IPS DF 6.9 (cell line): ENCODE measurements at regions not wholly inside any gene's neighbourhood (a gene's known extent, or its start where the extent isn't known, plus 50 kb on each side); places are given as distances from the start of the nearest gene placed in this dataset.
"Not testable (repeated sequence)": the region's sequence is repeated elsewhere in the genome, so short reads cannot be mapped to it uniquely, and the experiment has no call there.

Experiments used
- DNase-seq: peaks from one replicate; pipeline ENCODE4 v3.0.0-alpha.2; 2013; ENCODE audit warnings: low read depth, low spot score
- H3K27ac ChIP-seq: one replicate; pipeline ENCODE4 v1.5.1; 2013; ENCODE audit warnings: low read length, control low read depth
- H3K27me3 ChIP-seq: 2 replicates; pipeline ENCODE4 v1.6.1; 2013; ENCODE audit warnings: mild to moderate bottlenecking, low read length; ENCODE audit not compliant: control insufficient read depth, insufficient read depth
- H3K36me3 ChIP-seq: 2 replicates; pipeline ENCODE4 v1.6.1; 2013; ENCODE audit warnings: low read length; ENCODE audit not compliant: control insufficient read depth, insufficient read depth
- H3K4me1 ChIP-seq: 2 replicates; pipeline ENCODE4 v1.6.1; 2013; ENCODE audit warnings: low read length; ENCODE audit not compliant: control insufficient read depth, insufficient read depth
- H3K4me3 ChIP-seq: 2 replicates; pipeline ENCODE4 v1.5.1; 2013; ENCODE audit warnings: mild to moderate bottlenecking, low read length
- H3K9me3 ChIP-seq: 2 replicates; pipeline ENCODE4 v1.6.1; 2013; ENCODE audit warnings: low read length, inconsistent platforms; ENCODE audit not compliant: control insufficient read depth, insufficient read depth
- WGBS: extraction: QIAGEN DNeasy Blood & Tissue Kit; methylation state at CpG from one replicate; pipeline ENCODE4 v1.1.7; 2013; ENCODE audit warnings: mixed read lengths, missing lambda C conversion rate; ENCODE audit not compliant: insufficient read length, insufficient coverage; 5-methylcytosine and 5-hydroxymethylcytosine counted together

DNA sequence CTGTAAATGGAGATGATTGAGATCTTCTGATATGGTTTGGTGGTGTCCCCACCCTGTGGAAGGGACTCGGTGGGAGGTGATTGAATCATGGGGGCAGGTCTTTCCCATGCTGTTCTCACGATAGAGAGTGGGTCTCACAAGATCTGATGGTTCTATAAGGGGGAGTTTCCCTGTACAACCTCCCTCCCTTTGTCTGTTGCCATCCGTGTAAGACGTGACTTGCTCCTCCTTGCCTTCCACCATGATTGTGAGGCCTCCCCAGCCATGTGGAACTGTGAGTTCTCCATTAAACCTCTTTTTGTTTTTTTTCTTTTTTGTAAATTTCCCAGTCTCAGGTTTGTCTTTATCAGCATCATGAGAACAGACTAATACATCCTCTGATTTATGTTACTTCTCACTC, 55.1 kb upstream of the PAGE5 start:
- WGBS: no CpG with 5 or more reads among the region's 4 CpGs
- not testable (repeated sequence) for H3K4me3 ChIP-seq, H3K36me3 ChIP-seq, H3K4me1 ChIP-seq, DNase-seq, H3K27me3 ChIP-seq, H3K27ac ChIP-seq, H3K9me3 ChIP-seq

DNA sequence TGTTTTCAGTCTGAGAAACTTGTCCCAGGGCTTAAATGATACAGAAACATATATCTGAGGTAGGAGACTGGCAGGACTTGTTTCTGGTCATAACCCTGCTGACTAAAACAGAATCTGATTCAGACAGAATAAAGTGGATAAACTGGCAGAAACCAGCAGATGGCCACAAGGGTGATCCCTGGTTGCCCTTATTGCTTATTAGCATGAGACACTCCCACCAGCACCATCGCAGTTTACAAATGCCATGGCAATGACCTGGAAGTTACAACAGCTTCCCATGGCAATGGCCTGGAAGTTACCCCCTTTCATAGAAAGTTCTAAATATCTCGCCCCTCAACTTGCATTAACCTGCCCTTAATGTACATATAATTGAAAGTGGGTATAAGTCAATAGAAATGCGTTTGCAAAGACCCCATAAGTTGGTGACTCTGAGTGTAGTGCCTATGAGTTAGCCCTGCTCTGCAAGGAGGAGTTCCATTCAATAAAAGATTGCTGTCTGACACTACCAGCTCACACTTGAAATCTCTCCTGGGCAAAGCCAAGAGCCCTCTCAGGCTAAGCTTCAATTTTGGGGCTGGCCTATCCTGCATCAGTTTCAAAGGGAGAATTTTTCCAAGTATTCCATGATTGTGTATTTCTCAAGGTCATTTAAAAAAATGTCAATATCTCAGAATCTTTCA, 52.9 kb upstream of the PAGE5 start:
- no peaks in the 10 kb centered on the region for H3K9me3 ChIP-seq
- DNase-seq: no peak
- no peaks in the 10 kb centered on the region for H3K36me3 ChIP-seq
- H3K4me1 ChIP-seq: no peaks in the 10 kb centered on the region
- H3K27ac ChIP-seq: no peak overlapping the region
- WGBS: no CpG with 5 or more reads among the region's 3 CpGs
- H3K27me3 ChIP-seq: no peaks in the 10 kb centered on the region
- no peak overlapping the region for H3K4me3 ChIP-seq

DNA sequence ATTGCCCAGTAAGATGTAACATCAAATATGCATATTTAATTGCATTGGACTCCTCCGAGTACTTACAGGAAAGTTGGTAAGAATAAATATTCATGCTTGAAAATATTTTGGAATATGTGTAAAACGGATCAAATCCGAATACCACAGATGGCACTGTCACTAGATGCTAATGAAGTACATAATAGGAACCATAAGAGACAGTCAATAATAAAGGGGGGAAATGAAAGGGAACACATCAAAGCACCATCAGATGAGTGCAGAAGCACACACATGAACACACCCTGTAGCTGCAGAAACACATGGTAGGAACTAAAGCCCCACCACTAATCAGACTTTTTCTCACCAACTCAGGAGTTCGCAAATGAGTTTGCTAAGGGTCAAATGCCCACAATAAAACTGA, 52.2 kb upstream of the PAGE5 start:
- H3K9me3 ChIP-seq: no peaks in the 10 kb centered on the region
- WGBS: no CpG with 5 or more reads among the region's 4 CpGs

DNA sequence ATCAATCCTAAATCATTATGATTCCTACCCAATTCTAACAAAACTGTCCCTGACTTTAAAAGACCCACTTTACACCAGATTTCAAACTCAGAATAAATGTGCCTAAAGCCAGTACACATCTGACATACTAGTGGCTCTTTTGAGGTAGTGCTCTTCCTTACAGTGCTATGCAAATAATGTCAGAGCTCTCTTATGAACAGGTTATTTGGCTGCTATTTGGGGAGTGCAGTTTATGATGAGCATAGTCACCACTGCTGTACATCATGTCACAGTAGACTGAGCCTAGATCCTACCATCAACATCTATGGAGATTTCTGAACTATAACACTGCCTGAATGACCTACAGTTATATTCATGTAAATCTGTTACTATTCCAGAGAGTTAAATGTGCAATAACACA, 50.4 kb upstream of the PAGE5 start:
- Histone ChIP-seq H3K27ac (no peak overlapping the region), H3K4me3 (no peak overlapping the region), H3K9me3 (no peaks in the 10 kb centered on the region), H3K4me1 (no peaks in the 10 kb centered on the region), H3K27me3 (no peaks in the 10 kb centered on the region), H3K36me3 (no peaks in the 10 kb centered on the region)
- no peak for DNase-seq

More for the DNA sequence above, 52.2 kb upstream of the PAGE5 start:
- Histone ChIP-seq H3K36me3 (no peaks in the 10 kb centered on the region), H3K27ac (no peak overlapping the region), H3K4me1 (no peaks in the 10 kb centered on the region), H3K27me3 (no peaks in the 10 kb centered on the region), H3K4me3 (no peak overlapping the region)
- DNase-seq: no peak
